GM21381 (cell line): ENCODE measurements at regions not wholly inside any gene's neighbourhood (a gene's known extent, or its start where the extent isn't known, plus 50 kb on each side); places are given as distances from the start of the nearest gene placed in this dataset.
"Not testable (repeated sequence)": the region's sequence is repeated elsewhere in the genome, so short reads cannot be mapped to it uniquely, and the experiment has no call there.

Experiments
- ATAC-seq: cut with Tn5 transposase; IDR thresholded peaks from one replicate; pipeline ENCODE4 v1.9.1; 2021; ENCODE audit warnings: mild to moderate bottlenecking, moderate library complexity; ENCODE audit not compliant: unreplicated experiment

- not testable (repeated sequence) for ATAC-seq
Measured at GRCh38 chr7:67358738-67359137, 362.1 kb downstream of the TYW1 start.

GRCh38 chr7:67359900-67360299 is 363.3 kb downstream of the TYW1 start:
- no peak for ATAC-seq

DNA sequence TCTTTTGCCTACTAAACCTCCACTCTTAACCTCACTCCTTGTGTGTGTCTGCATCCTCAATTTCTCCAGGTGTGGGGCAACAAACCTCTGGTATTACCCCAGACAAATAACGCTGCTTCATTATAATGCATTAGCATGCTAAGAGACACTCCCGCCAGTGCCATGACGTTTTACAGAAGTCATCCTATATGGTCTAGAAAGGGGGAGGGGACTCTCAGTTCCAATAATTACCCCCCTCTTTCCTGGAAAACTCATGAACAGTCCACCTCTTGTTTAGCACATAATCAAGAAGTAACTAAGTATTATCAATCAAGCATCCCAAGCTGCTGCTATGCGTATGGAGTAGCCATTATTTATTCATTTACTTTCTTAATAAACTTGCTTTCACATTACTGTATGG is 364.5 kb downstream of the TYW1 start:
- ATAC-seq = no peak

- ATAC-seq = no peak
Measured at GRCh38 chr7:67364441-67365017, 367.9 kb downstream of the TYW1 start.

GRCh38 chr7:67371429-67372305 is 375.0 kb downstream of the TYW1 start:
- peak; percentile 96 for ATAC-seq

DNA sequence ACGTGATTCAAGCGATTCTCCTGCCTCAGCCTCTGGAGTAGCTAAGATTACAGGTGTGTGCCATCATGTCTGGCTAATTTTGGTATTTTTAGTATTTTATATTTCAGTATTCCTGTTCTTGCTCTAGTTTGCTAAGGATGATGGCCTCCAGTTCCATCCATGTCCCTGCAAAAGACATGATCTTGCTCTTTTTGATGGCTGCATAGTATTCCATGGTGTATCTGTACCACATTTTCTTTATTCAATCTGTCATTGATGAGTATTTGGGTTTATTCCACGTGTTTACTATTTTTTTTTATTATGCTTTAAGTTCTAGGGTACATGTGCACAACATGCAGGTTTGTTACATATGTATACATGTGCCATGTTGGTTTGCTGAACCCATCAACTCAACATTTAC is 376.8 kb downstream of the TYW1 start:
- not testable (repeated sequence) for ATAC-seq

GRCh38 chr7:67375427-67375826 is 378.8 kb downstream of the TYW1 start:
- ATAC-seq = no peak

- peak; percentile 75 for ATAC-seq
Measured at GRCh38 chr7:67377939-67378862, 381.6 kb downstream of the TYW1 start.

GRCh38 chr7:67380326-67380725 is 383.7 kb downstream of the TYW1 start:
- no peak for ATAC-seq

DNA sequence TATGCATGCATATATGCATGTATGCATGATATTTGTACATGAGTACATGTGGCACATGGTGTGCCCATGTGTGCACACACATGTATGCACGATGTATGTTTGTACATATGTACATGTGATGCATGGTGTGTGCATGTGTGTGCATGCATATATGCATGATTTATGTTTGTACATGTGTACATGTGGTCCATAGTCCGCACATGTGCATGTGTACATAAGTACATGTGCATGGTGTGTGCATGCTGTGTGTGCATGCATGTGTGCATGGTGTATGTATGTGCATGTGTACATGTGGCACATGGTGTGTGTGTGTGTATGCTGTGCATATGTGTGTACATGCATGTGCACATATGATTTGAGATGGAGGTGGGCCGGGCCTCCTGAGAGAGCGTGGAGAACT is 384.2 kb downstream of the TYW1 start:
- ATAC-seq = no peak

- no peak for ATAC-seq
Measured at GRCh38 chr7:67387851-67388250, 391.2 kb downstream of the TYW1 start.

GRCh38 chr7:67391168-67391567 is 394.5 kb downstream of the TYW1 start:
- ATAC-seq = no peak

DNA sequence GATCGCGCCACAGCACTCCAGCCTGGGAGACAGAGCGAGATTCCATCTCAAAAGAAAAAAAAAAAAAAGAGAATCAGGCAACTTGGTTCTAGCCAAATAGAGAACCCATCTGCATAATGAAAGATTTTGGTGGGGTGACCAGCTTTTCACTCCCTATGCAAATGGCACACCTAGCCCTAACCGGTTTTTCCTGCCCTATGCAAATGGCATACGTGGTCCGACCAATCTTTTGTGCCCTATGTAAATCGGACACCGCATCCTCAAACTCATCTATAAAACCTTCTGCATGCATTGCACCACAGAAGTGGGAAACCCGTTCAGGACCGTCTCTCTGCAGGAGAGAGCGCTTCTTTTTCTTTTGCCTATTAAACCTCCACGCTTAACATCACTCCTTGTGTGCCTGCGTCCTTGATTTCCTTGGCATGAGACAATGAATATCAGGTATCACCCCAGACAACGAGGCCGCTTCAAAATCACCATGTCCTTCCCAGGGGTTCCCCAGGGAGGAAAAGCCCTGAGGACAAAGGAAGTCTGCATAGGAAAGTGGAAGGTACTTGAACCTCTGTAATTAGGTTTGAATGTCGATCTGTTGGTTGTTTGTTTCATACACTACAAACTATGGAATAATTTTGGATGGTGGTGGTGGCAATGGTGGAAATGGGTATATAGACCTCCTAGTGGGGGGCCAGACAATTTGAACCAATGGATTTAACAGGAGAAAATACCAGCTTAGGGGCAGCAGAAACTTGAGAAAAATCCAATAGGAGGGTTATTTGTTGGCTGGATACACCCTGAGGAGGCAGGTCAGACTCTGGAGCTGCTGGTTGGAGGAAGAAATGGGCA is 396.2 kb downstream of the TYW1 start:
- no peak for ATAC-seq

DNA sequence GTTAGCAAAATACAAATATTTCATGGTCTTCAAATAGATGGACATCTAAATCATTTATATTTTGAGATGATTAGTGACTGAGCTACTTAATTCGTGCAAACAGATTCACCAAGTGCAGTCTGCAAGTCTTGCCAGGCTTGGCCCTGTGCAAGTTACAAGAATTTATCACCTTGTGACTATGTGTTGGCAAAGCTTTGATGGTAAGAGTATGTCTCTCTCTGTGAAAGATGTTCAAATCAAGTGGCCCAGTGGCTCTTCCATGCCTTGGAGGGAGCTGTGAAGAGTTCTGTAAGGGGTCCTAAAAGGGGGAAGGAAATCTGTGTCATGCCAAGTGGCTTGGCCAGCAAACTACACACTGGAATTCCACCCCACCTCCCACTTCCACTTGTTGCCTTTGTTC is 397.3 kb downstream of the TYW1 start:
- no peak for ATAC-seq

DNA sequence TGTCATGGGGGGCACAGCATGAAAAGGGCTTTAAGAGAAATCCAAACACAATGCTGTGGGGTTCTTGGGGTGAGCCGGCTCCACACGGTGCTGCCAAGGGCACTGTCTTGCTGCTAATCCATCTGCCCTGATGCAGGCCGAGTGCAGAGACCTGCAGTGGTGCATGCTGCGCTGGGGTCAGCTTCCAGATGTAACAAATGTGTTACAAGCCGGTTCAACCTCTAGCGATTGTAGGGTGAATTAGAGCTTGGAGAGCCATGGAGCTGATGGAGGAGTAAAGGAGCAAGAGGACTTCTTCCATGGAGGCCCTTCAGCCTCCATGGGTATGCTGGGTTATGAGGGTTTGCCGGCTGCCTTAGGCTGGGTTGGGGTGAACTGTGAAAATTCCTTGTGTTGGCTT is 402.3 kb downstream of the TYW1 start:
- no peak for ATAC-seq

DNA sequence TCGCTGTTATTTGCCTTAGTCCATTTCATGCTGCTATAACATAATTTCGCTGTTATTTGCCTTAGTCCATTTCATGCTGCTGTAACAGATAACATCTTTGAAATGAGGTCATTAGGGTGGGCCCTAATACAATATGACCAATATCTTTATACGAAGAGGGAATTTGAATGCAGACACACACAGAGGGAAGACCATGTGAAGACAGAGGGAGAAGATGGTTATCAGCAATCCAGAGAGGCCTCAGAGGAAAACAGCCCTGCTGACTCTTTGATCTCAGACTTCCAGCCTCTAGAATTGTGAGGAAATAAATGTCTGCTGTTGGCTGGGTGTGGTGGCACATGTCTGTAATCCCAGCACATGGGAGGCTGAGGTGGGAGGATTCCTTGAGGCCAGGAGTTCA is 404.9 kb downstream of the TYW1 start:
- no peak for ATAC-seq

DNA sequence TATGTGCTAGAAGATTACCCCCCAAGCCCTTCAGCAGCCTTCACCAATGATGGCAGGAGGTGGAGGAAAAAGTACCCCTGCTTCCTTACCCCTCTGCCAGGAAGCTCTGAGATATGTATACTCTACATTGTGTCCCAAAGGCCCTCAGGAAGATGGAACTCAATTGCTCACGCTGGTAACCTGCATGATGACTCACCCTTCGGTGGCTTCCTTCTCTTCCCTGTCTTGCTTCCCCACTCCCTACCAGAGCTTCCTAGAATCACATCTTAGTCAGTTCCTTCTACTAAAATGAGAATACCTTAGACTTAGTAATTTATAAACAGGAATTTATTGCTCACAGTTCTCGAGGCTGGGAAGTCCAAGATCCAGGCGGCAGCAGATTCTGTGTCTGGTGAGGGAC is 405.6 kb downstream of the TYW1 start:
- ATAC-seq = no peak

DNA sequence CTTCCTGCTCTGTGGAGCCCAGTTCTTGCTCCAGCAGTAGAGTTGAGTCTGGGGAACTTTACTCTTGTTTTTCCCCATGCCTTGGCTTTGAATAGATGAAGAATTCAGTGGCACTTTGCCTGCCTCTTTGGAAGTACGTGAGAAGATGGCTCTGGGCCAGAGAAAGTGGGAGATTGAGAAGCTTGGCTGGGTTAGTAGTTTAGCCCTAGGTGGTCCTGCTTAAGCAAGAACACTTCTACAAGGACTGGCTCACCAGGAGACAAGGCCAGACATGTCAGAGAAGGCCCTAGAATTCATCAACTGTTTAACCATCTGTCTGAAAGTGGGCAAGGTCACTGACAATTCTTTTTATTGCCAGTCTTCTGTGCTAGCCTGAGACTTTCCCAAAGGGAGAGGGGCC is 410.3 kb downstream of the TYW1 start:
- ATAC-seq = no peak

DNA sequence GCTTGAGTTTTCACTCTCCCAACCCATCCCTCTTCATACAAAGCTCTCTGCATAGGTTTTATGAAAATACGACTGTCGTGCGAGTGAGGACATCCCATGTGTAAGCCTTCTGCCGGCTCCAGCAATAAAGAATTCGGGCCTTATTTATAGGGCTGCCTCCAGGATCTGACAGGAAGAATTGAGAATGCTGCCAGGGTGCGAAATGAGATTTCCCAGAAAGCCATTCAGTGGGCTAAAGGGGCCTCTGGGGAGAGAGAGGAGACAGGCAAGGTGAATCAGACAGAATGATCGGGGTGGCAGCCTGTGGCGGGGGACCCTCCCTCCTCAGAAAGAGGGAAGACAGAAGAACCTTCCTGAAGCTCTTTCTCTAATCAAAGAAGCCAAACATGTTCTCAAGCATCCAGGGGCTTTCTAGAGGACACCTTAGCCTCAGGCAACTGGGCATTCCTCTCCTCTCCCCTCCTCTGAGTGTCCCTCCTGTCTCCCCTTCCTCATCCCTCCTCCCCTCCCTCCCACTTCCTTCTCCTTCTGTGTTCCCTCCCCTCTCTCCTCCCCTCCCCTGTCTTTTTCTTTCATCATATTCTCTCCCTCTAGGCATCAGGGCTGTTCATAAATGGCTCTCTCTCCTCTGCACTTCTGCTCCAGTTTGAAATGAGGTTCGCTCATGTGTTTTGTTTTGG is 410.9 kb downstream of the TYW1 start:
- ATAC-seq = no peak

- ATAC-seq = no peak
Measured at GRCh38 chr7:67408109-67408508, 411.5 kb downstream of the TYW1 start.
